Endothelial cell of umbilical vein (primary cell): ENCODE measurements at regions not wholly inside any gene's neighbourhood (a gene's known extent, or its start where the extent isn't known, plus 50 kb on each side); places are given as distances from the start of the nearest gene placed in this dataset.

Experiments
- BruUV-seq: library from RNA; stranded (reverse); fragments of 400-500 nt; replicated peaks from 2 replicates; lab custom pipeline; 2021; lab: Mats Ljungman, UMichigan
- CTCF ChIA-PET: fragments of 300-600, 350-600 bp; sonication (Branson Sonifier 250); formaldehyde crosslinking; loops from one replicate; lab custom pipeline; 2021; ENCODE audit warnings: antibody characterized with exemption, inconsistent platforms; lab: Charles Lee
- POLR2A ChIA-PET: fragments of 300-600, 350-600 bp; sonication (Branson Sonifier 250); formaldehyde crosslinking; loops from one replicate; lab custom pipeline; 2021; ENCODE audit warnings: antibody characterized with exemption, inconsistent platforms; lab: Charles Lee
- DNase-seq: peaks from one replicate; pipeline ENCODE4 v3.0.0-alpha.2; 2011; ENCODE audit warnings: low read depth, low spot score
- FAIRE-seq: peaks from 2 replicates; lab custom pipeline; 2011; peaks lifted over from hg19 to GRCh38; lab: Jason Lieb, UNC
- H2AFZ ChIP-seq: 2 replicates; pipeline ENCODE4 v1.6.0; 2012; ENCODE audit warnings: low read depth, low read length, control low read depth, inconsistent platforms
- H3K27ac ChIP-seq: 2 replicates; pipeline ENCODE4 v1.5.1; 2011; ENCODE audit warnings: low read depth, mild to moderate bottlenecking, control low read depth, low read length, moderate library complexity; ENCODE audit not compliant: insufficient read depth
- H3K27me3 ChIP-seq, 2 experiments: 2 replicates each; pipeline versions ENCODE4 v1.6.0 to v1.6.1; 2011; ENCODE audit warnings: low read length in 2 of 2, mixed read lengths in 1 of 2; ENCODE audit not compliant: control insufficient read depth in 2 of 2, insufficient read depth in 2 of 2
- H3K36me3 ChIP-seq, 2 experiments: 2 replicates in 1 of 2; 3 replicates in 1 of 2; pipeline ENCODE4 v1.5.1; 2011; ENCODE audit warnings: low read length in 2 of 2, mild to moderate bottlenecking in 1 of 2, moderate library complexity in 1 of 2; ENCODE audit not compliant: control insufficient read depth in 2 of 2, insufficient read depth in 2 of 2; ENCODE audit errors: extremely low read depth in 1 of 2
- H3K4me1 ChIP-seq: 3 replicates; pipeline ENCODE4 v1.5.1; 2011; ENCODE audit warnings: mild to moderate bottlenecking, low read length; ENCODE audit not compliant: control insufficient read depth, insufficient read depth; ENCODE audit errors: extremely low read depth
- H3K4me2 ChIP-seq: 2 replicates; pipeline ENCODE4 v1.6.1; 2011; ENCODE audit warnings: low read length, control low read depth, mixed read lengths; ENCODE audit not compliant: insufficient read depth
- H3K4me3 ChIP-seq, 3 experiments: fragments of 200-600 bp in 1 of 3; sonication (generic), shearing (Covaris generic) in 1 of 3; replicated peaks in 1 of 3; 2 replicates each; pipeline ENCODE4 v1.5.1; 2011 to 2016; ENCODE audit warnings: control low read depth in 3 of 3, low read length in 3 of 3, mild to moderate bottlenecking in 2 of 3, inconsistent platforms in 1 of 3, low read depth in 1 of 3, moderate library complexity in 1 of 3; ENCODE audit not compliant: insufficient read depth in 1 of 3
- H3K79me2 ChIP-seq: 2 replicates; pipeline ENCODE4 v1.6.0; 2012; ENCODE audit warnings: low read length, inconsistent platforms; ENCODE audit not compliant: control insufficient read depth, insufficient read depth
- H3K9ac ChIP-seq: replicated peaks from 2 replicates; pipeline ENCODE3; 2011; ENCODE audit warnings: low read length, control low read depth; ENCODE audit not compliant: insufficient read depth; ENCODE audit errors: extremely low read depth
- H3K9me1 ChIP-seq: replicated peaks from 3 replicates; pipeline ENCODE4 v1.6.0; 2011; ENCODE audit warnings: mild to moderate bottlenecking, low read length; ENCODE audit not compliant: control insufficient read depth, insufficient read depth; ENCODE audit errors: extremely low read depth
- H3K9me3 ChIP-seq: replicated peaks from 2 replicates; pipeline ENCODE4 v1.5.1; 2012; ENCODE audit warnings: low read length, inconsistent platforms; ENCODE audit not compliant: control insufficient read depth, insufficient read depth
- H4K20me1 ChIP-seq: replicated peaks from 2 replicates; pipeline ENCODE3; 2011; ENCODE audit warnings: mild to moderate bottlenecking, low read length; ENCODE audit not compliant: control insufficient read depth, insufficient read depth; ENCODE audit errors: extremely low read depth
- CTCF ChIP-seq, 2 donors: IDR thresholded peaks; 1 replicate in 1 of 2; 2 replicates in 1 of 2; pipeline ENCODE4 v1.5.1; 2011; ENCODE audit warnings: low read length in 2 of 2, mild to moderate bottlenecking in 2 of 2, moderate library complexity in 2 of 2, control low read depth in 1 of 2, inconsistent platforms in 1 of 2, low read depth in 1 of 2; ENCODE audit not compliant: insufficient read depth in 1 of 2; ENCODE audit errors: extremely low read depth in 1 of 2
- EZH2 ChIP-seq: IDR thresholded peaks from 2 replicates; pipeline ENCODE4 v1.6.1; 2012; ENCODE audit warnings: borderline replicate concordance, low read depth, mild to moderate bottlenecking, moderate library complexity, low read length, inconsistent platforms; ENCODE audit not compliant: severe bottlenecking
- FOS ChIP-seq: IDR thresholded peaks from 2 replicates; pipeline ENCODE4 v1.6.1; 2011; ENCODE audit warnings: mild to moderate bottlenecking, low read length, moderate library complexity, borderline replicate concordance; ENCODE audit not compliant: insufficient read depth
- GATA2 ChIP-seq: IDR thresholded peaks from 2 replicates; pipeline ENCODE4 v1.7.0; 2011; ENCODE audit warnings: low read depth, mild to moderate bottlenecking, moderate library complexity, mixed read lengths, low read length; ENCODE audit not compliant: insufficient read length, insufficient read depth
- JUN ChIP-seq: IDR thresholded peaks from 2 replicates; pipeline ENCODE4 v1.6.1; 2011; ENCODE audit warnings: borderline replicate concordance, low read depth; ENCODE audit not compliant: insufficient read length, insufficient read depth
- MAX ChIP-seq: IDR thresholded peaks from 2 replicates; pipeline ENCODE4 v1.6.1; 2011; ENCODE audit not compliant: insufficient read depth, insufficient read length
- MYC ChIP-seq: IDR thresholded peaks from one replicate; pipeline ENCODE4 v1.6.1; 2011; ENCODE audit warnings: mild to moderate bottlenecking, low read depth, low read length
- POLR2A ChIP-seq: IDR thresholded peaks from 2 replicates; pipeline ENCODE4 v1.6.1; 2012; ENCODE audit warnings: low read depth, mild to moderate bottlenecking, control low read depth, low read length
- dilution Hi-C: fragments of 300-500 bp; cut with MboI; formaldehyde crosslinking; loops from one replicate; pipeline ENCODE4 v1.15.0; 2019; ENCODE audit warnings: low sequenced_read_pairs; ENCODE audit not compliant: extremely low pct_ligation_motif_present
- intact Hi-C: fragments of 100-400 bp; cut with micrococcal nuclease; formaldehyde crosslinking; loops from one replicate; pipeline ENCODE4 v1.10.0; 2022

- no peak for FAIRE-seq
- ChIA-PET POLR2A (interaction anchor here (0.6 kb wide), 2 partner anchors 20 to 182 kb away, joined by 3 read pairs; no protein-coding TSS in a partner anchor), CTCF (interaction anchor here (0.8 to 4.6 kb wide), 23 partner anchors 8 to 364 kb away, joined by 3 to 34 read pairs (median 4); no protein-coding TSS in a partner anchor)
- H4K20me1 ChIP-seq = no peaks in the 10 kb centered on the region
- H3K9me1 ChIP-seq = no peaks in the 10 kb centered on the region
- H3K9me3 ChIP-seq = no peaks in the 10 kb centered on the region
- H3K4me3 ChIP-seq = no peak overlapping the region
- intact Hi-C loops = loop anchor here (2.0 kb wide), 1 partner anchor 138 kb away; no protein-coding TSS in a partner anchor
- TF ChIP-seq MAX (no peak), JUN (no peak), EZH2 (no peak), GATA2 (no peak), FOS (no peak), POLR2A (no peak), CTCF (IDR thresholded peaks at IDR 0.05; ENCODE audit: extremely low read depth in 1 of 2, insufficient read depth in 1 of 2, low read depth in 1 of 2, low read length in 2 of 2) (no peak), MYC (no peak)
- H3K4me2 ChIP-seq = no peak overlapping the region
- no peaks in the 10 kb centered on the region for H3K27me3 ChIP-seq
- no peak overlapping the region for H2AFZ ChIP-seq
- H3K27ac ChIP-seq = no peak overlapping the region
- no peak overlapping the region for H3K9ac ChIP-seq
- BruUV-seq = no TSS peak
- H3K79me2 ChIP-seq = no peaks in the 10 kb centered on the region
- no peaks in the 10 kb centered on the region for H3K36me3 ChIP-seq
- dilution Hi-C loops = no loop called here
- no peak for DNase-seq
- no peaks in the 10 kb centered on the region for H3K4me1 ChIP-seq
These were observed 140.2 kb upstream of the CIBAR2 start for GRCh38 chr16:85252461-85252860.
